SK-N-SH (cell line): ENCODE measurements at regions not wholly inside any gene's neighbourhood (a gene's known extent, or its start where the extent isn't known, plus 50 kb on each side); places are given as distances from the start of the nearest gene placed in this dataset.
"Not testable (repeated sequence)": the region's sequence is repeated elsewhere in the genome, so short reads cannot be mapped to it uniquely, and the experiment has no call there.

Experiments used
- CTCF ChIA-PET: fragments of 300-600, 350-600 bp; formaldehyde crosslinking; extraction: SDS; loops from one replicate; lab custom pipeline; 2021; lab: Yijun Ruan, JAX
- POLR2A ChIA-PET: fragments of 350-600 bp; sonication (Branson Sonifier 250); formaldehyde crosslinking; extraction: SDS; loops from one replicate; lab custom pipeline; 2020; ENCODE audit warnings: antibody characterized with exemption, inconsistent platforms; lab: Yijun Ruan, JAX
- DNase-seq: peaks from one replicate; pipeline ENCODE4 v3.0.0; 2012
- H2AFZ ChIP-seq: fragments of 200-600 bp; sonication (generic); 2 replicates; pipeline ENCODE4 v1.8.1; 2016; ENCODE audit warnings: antibody characterized with exemption, mild to moderate bottlenecking, low read depth
- H3F3A ChIP-seq: fragments of 200-600 bp; sonication (generic); replicated peaks from 2 replicates; pipeline ENCODE3; 2016; ENCODE audit warnings: antibody characterized with exemption, mild to moderate bottlenecking; ENCODE audit not compliant: insufficient read depth
- H3K27ac ChIP-seq, 2 experiments: fragments of 200-500 bp in 1 of 2; fragments of 200-600 bp in 1 of 2; sonication (Bioruptor generic) in 1 of 2; sonication (generic), shearing (Covaris generic) in 1 of 2; 2 replicates each; pipeline versions ENCODE4 v1.5.1 to v1.6.1; 2014 to 2016; ENCODE audit warnings: low read depth in 2 of 2, inconsistent platforms in 1 of 2, low read length in 1 of 2, mild to moderate bottlenecking in 1 of 2, mixed read lengths in 1 of 2
- H3K27me3 ChIP-seq: fragments of 200-600 bp; sonication (generic), shearing (Covaris generic); 2 replicates; pipeline ENCODE4 v1.6.1; 2016; ENCODE audit warnings: mixed run types; ENCODE audit not compliant: insufficient read depth
- H3K36me3 ChIP-seq, 2 experiments: fragments of 200-500 bp in 1 of 2; fragments of 200-600 bp in 1 of 2; sonication (Bioruptor generic) in 1 of 2; sonication (generic) in 1 of 2; replicated peaks in 1 of 2; 2 replicates each; pipeline versions ENCODE3 to v1.5.1; 2014 to 2016; ENCODE audit warnings: low read length in 1 of 2, mild to moderate bottlenecking in 1 of 2; ENCODE audit not compliant: insufficient read depth in 2 of 2, control insufficient read depth in 1 of 2
- H3K4me1 ChIP-seq, 2 experiments: fragments of 200-500 bp in 1 of 2; fragments of 200-600 bp in 1 of 2; sonication (Bioruptor generic) in 1 of 2; sonication (generic), shearing (Covaris generic) in 1 of 2; 2 replicates each; pipeline versions ENCODE4 v1.5.1 to v1.6.1; 2014 to 2016; ENCODE audit warnings: low read depth in 1 of 2, low read length in 1 of 2, mixed run types in 1 of 2; ENCODE audit not compliant: insufficient read depth in 2 of 2, control insufficient read depth in 1 of 2
- H3K4me2 ChIP-seq: fragments of 200-600 bp; sonication (generic), shearing (Covaris generic); 2 replicates; pipeline ENCODE4 v1.6.1; 2017; ENCODE audit warnings: mixed run types
- H3K4me3 ChIP-seq, 2 experiments: fragments of 200-500 bp in 1 of 2; fragments of 200-600 bp in 1 of 2; sonication (Bioruptor generic) in 1 of 2; sonication (generic), shearing (Covaris generic) in 1 of 2; 2 replicates each; pipeline versions ENCODE4 v1.5.1 to v1.8.1; 2014 to 2016; ENCODE audit warnings: low read depth in 2 of 2, inconsistent platforms in 1 of 2, low read length in 1 of 2, mild to moderate bottlenecking in 1 of 2, mixed read lengths in 1 of 2, moderate library complexity in 1 of 2
- H3K79me2 ChIP-seq: fragments of 200-600 bp; sonication (generic); 2 replicates; pipeline ENCODE4 v1.8.1; 2017; ENCODE audit warnings: mild to moderate bottlenecking; ENCODE audit not compliant: insufficient read depth
- H3K9ac ChIP-seq: fragments of 200-600 bp; sonication (generic); 2 replicates; pipeline ENCODE4 v1.6.1; 2017; ENCODE audit warnings: mixed run types
- H3K9me2 ChIP-seq: fragments of 200-600 bp; sonication (generic); 2 replicates; pipeline ENCODE4 v1.6.1; 2017; ENCODE audit warnings: mixed run types
- H3K9me3 ChIP-seq: fragments of 200-600 bp; sonication (generic); 2 replicates; pipeline ENCODE4 v1.6.1; 2017; ENCODE audit warnings: mixed run types, mild to moderate bottlenecking, moderate library complexity
- H4K20me1 ChIP-seq: fragments of 200-600 bp; sonication (generic); 2 replicates; pipeline ENCODE4 v1.6.1; 2017; ENCODE audit warnings: mild to moderate bottlenecking, mixed run types; ENCODE audit not compliant: insufficient read depth
- WGBS: methylation state at CpG from one replicate; pipeline ENCODE4 v1.1.6; 2017; ENCODE audit warnings: low lambda C conversion rate; 5-methylcytosine and 5-hydroxymethylcytosine counted together

DNA sequence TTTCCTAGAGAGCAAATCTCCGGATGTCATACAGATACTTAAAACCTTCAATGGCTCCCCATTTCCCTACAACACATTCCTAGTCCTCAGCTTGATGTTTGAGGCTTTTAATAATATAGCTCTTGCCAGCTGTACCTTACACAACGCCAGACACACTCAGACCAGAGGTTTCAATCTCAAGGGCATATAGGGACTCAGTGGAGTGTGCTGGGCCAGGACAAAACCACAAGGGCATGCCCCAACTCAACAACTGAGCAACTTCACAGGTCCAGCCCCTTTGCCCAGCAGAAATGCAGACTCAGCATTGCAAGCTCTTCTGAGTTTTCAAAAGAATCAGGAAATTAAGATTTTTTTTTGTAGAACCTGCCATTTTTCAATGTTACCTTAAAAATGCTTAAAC is 95.4 kb upstream of the RRN3 start:
- H4K20me1 ChIP-seq, H3K36me3 ChIP-seq, H3K27me3 ChIP-seq, H3K4me3 ChIP-seq, H3K4me2 ChIP-seq, H3K9me3 ChIP-seq, H3K79me2 ChIP-seq, H3F3A ChIP-seq, DNase-seq, H3K27ac ChIP-seq, H3K4me1 ChIP-seq, H3K9ac ChIP-seq, H3K9me2 ChIP-seq, H2AFZ ChIP-seq, POLR2A ChIA-PET, CTCF ChIA-PET: not testable (repeated sequence)
- no CpG with 5 or more reads among the region's 2 CpGs for WGBS
